Neuronal stem cell (in vitro differentiated cells): ENCODE measurements at regions not wholly inside any gene's neighbourhood (a gene's known extent, or its start where the extent isn't known, plus 50 kb on each side); places are given as distances from the start of the nearest gene placed in this dataset.

ENCODE experiments used
- DNase-seq: peaks from one replicate; pipeline ENCODE4 v3.0.0-alpha.2; 2013; ENCODE audit warnings: low spot score
- H2AFZ ChIP-seq: one replicate; pipeline ENCODE4 v1.6.1; 2013; ENCODE audit warnings: mild to moderate bottlenecking, low read length, inconsistent platforms
- H2AK5ac ChIP-seq: 2 replicates; pipeline ENCODE4 v1.6.1; 2013; ENCODE audit warnings: low read depth, mild to moderate bottlenecking, inconsistent platforms, low read length, moderate library complexity, mixed read lengths
- H2BK120ac ChIP-seq: 2 replicates; pipeline ENCODE4 v1.6.1; 2013; ENCODE audit warnings: low read depth, mild to moderate bottlenecking, inconsistent platforms, low read length, moderate library complexity, mixed read lengths
- H2BK12ac ChIP-seq: one replicate; pipeline ENCODE4 v1.6.1; 2013; ENCODE audit warnings: low read length, inconsistent platforms
- H2BK15ac ChIP-seq: 2 replicates; pipeline ENCODE4 v1.6.1; 2013; ENCODE audit warnings: mild to moderate bottlenecking, low read length, inconsistent platforms, mixed read lengths
- H2BK5ac ChIP-seq: one replicate; pipeline ENCODE4 v1.6.1; 2013; ENCODE audit warnings: inconsistent platforms, mild to moderate bottlenecking, low read length, moderate library complexity
- H3K14ac ChIP-seq: one replicate; pipeline ENCODE4 v1.6.1; 2013; ENCODE audit warnings: low read length, inconsistent platforms
- H3K18ac ChIP-seq: 2 replicates; pipeline ENCODE4 v1.6.1; 2013; ENCODE audit warnings: low read length, inconsistent platforms
- H3K23ac ChIP-seq: 2 replicates; pipeline ENCODE4 v1.6.1; 2013; ENCODE audit warnings: low read depth, mild to moderate bottlenecking, mixed read lengths, low read length, inconsistent platforms; ENCODE audit not compliant: poor library complexity
- H3K27ac ChIP-seq: replicated peaks from 3 replicates; pipeline ENCODE4 v1.5.1; 2013; ENCODE audit warnings: low read length, inconsistent platforms
- H3K27me3 ChIP-seq, 3 experiments: 2 replicates each; pipeline ENCODE4 v1.6.1; 2013; ENCODE audit warnings: low read length in 3 of 3, mild to moderate bottlenecking in 2 of 3, inconsistent platforms in 1 of 3, low read depth in 1 of 3, mixed read lengths in 1 of 3, moderate library complexity in 1 of 3; ENCODE audit not compliant: control insufficient read depth in 3 of 3, insufficient read depth in 3 of 3
- H3K36me3 ChIP-seq, 2 donors: replicated peaks in 1 of 2; 2 replicates each; pipeline ENCODE4 v1.6.1; 2013; ENCODE audit warnings: low read length in 2 of 2; ENCODE audit not compliant: control insufficient read depth in 2 of 2, insufficient read depth in 2 of 2
- H3K4ac ChIP-seq: 2 replicates; pipeline ENCODE4 v1.6.1; 2013; ENCODE audit warnings: inconsistent platforms, mild to moderate bottlenecking, low read length, moderate library complexity
- H3K4me1 ChIP-seq, 2 donors: 1 replicate in 1 of 2; 2 replicates in 1 of 2; pipeline ENCODE4 v1.6.1; 2013; ENCODE audit warnings: low read length in 2 of 2, low read depth in 1 of 2; ENCODE audit not compliant: control insufficient read depth in 2 of 2, insufficient read depth in 1 of 2
- H3K4me2 ChIP-seq: one replicate; pipeline ENCODE4 v1.6.1; 2013; ENCODE audit warnings: mild to moderate bottlenecking, low read length, inconsistent platforms; ENCODE audit not compliant: insufficient read depth, poor library complexity, severe bottlenecking
- H3K4me3 ChIP-seq, 2 donors: 2 replicates each; pipeline ENCODE4 v1.5.1; 2013; ENCODE audit warnings: low read length in 2 of 2, mild to moderate bottlenecking in 2 of 2, inconsistent platforms in 1 of 2, moderate library complexity in 1 of 2
- H3K79me1 ChIP-seq: one replicate; pipeline ENCODE4 v1.6.1; 2013; ENCODE audit warnings: low read depth, mild to moderate bottlenecking, inconsistent platforms, low read length, moderate library complexity
- H3K9ac ChIP-seq: one replicate; pipeline ENCODE4 v1.6.1; 2013; ENCODE audit warnings: mild to moderate bottlenecking, low read depth, low read length, inconsistent platforms; ENCODE audit not compliant: poor library complexity
- H3K9me3 ChIP-seq, 2 donors: replicated peaks in 1 of 2; 2 replicates each; pipeline versions ENCODE3 to v1.6.1; 2013; ENCODE audit warnings: low read length in 2 of 2, mild to moderate bottlenecking in 2 of 2, inconsistent platforms in 1 of 2, low read depth in 1 of 2, mixed read lengths in 1 of 2, moderate library complexity in 1 of 2; ENCODE audit not compliant: control insufficient read depth in 2 of 2, insufficient read depth in 1 of 2
- H4K8ac ChIP-seq: one replicate; pipeline ENCODE4 v1.6.1; 2013; ENCODE audit warnings: low read depth, mild to moderate bottlenecking, inconsistent platforms, low read length, moderate library complexity
- H4K91ac ChIP-seq: one replicate; pipeline ENCODE4 v1.6.1; 2013; ENCODE audit warnings: low read length, low read depth, mild to moderate bottlenecking, inconsistent platforms; ENCODE audit not compliant: poor library complexity
- WGBS, 2 donors: extraction: QIAGEN DNeasy Blood & Tissue Kit; methylation state at CpG; one replicate each; pipeline ENCODE4 v1.1.7; 2013; ENCODE audit warnings: missing lambda C conversion rate in 2 of 2, mixed read lengths in 1 of 2; ENCODE audit not compliant: insufficient read length in 2 of 2, insufficient replicate concordance in 1 of 2; ENCODE audit errors: extremely low coverage in 2 of 2; 5-methylcytosine and 5-hydroxymethylcytosine counted together

- Histone ChIP-seq H3K4ac (no peak overlapping the region), H2BK12ac (no peak overlapping the region), H2AFZ (no peak overlapping the region), H2BK120ac (no peak overlapping the region), H4K8ac (no peak overlapping the region), H3K18ac (no peak overlapping the region), H3K4me1 (peaks cover 0 to 6% of the 10 kb centered on the region in 2 donors), H4K91ac (no peak overlapping the region), H3K23ac (no peak overlapping the region), H2BK15ac (no peak overlapping the region), H3K79me1 (no peaks in the 10 kb centered on the region), H2BK5ac (no peak overlapping the region), H3K4me2 (no peak overlapping the region), H3K4me3 (no peak overlapping the region), H3K27me3 (peaks cover 0 to 2% (median 0%) of the 10 kb centered on the region in 3 experiments), H3K9me3 (no peaks in the 10 kb centered on the region), H2AK5ac (no peak overlapping the region), H3K27ac (no peak overlapping the region), H3K36me3 (no peaks in the 10 kb centered on the region), H3K14ac (peak overlapping the region; percentile 60), H3K9ac (no peak overlapping the region)
- no CpG with 5 or more reads among the region's 5 CpGs for WGBS, 2 donors
- DNase-seq = no peak
These were observed 299.3 kb upstream of the N4BP1 start for GRCh38 chr16:48909231-48909630.

- no peak overlapping the region for H2BK5ac ChIP-seq
- no peak overlapping the region for H4K8ac ChIP-seq
- H3K4me3 ChIP-seq = peak overlapping the region in 1 of 2 donors; percentile 42
- no peaks in the 10 kb centered on the region for H3K9me3 ChIP-seq
- H2AK5ac ChIP-seq = no peak overlapping the region
- H3K36me3 ChIP-seq = no peaks in the 10 kb centered on the region
- H3K27ac ChIP-seq = no peak overlapping the region
- H3K27me3 ChIP-seq = peaks cover 0 to 6% (median 0%) of the 10 kb centered on the region in 3 experiments
- H3K23ac ChIP-seq = no peak overlapping the region
- no peak overlapping the region for H2BK12ac ChIP-seq
- no peak overlapping the region for H2BK15ac ChIP-seq
- no peak overlapping the region for H3K4ac ChIP-seq
- H3K14ac ChIP-seq = no peak overlapping the region
- H3K9ac ChIP-seq = no peak overlapping the region
- H3K4me1 ChIP-seq = peaks cover 0 to 8% of the 10 kb centered on the region in 2 donors
- H2BK120ac ChIP-seq = no peak overlapping the region
- H3K18ac ChIP-seq = no peak overlapping the region
- no peaks in the 10 kb centered on the region for H3K79me1 ChIP-seq
- DNase-seq = no peak
- no peak overlapping the region for H2AFZ ChIP-seq
- no peak overlapping the region for H4K91ac ChIP-seq
- no CpG with 5 or more reads among the region's 10 CpGs for WGBS, 2 donors
- no peak overlapping the region for H3K4me2 ChIP-seq
These were observed 298.1 kb upstream of the N4BP1 start for GRCh38 chr16:48907906-48908634.

GRCh38 chr16:48905632-48906505 is 295.9 kb upstream of the N4BP1 start:
- no peak overlapping the region for H3K9ac ChIP-seq
- H3K4me3 ChIP-seq = no peak overlapping the region
- peaks cover 0 to 10% of the 10 kb centered on the region in 2 donors for H3K4me1 ChIP-seq
- H2AK5ac ChIP-seq = no peak overlapping the region
- no peak overlapping the region for H2AFZ ChIP-seq
- H4K91ac ChIP-seq = no peak overlapping the region
- H3K27ac ChIP-seq = no peak overlapping the region
- H3K4me2 ChIP-seq = no peak overlapping the region
- H3K18ac ChIP-seq = no peak overlapping the region
- H2BK5ac ChIP-seq = no peak overlapping the region
- DNase-seq = peak; percentile 35
- no peak overlapping the region for H2BK15ac ChIP-seq
- no peaks in the 10 kb centered on the region for H3K79me1 ChIP-seq
- no CpG with 5 or more reads among the region's 22 CpGs for WGBS, 2 donors
- H3K14ac ChIP-seq = no peak overlapping the region
- no peaks in the 10 kb centered on the region for H3K36me3 ChIP-seq
- H3K9me3 ChIP-seq = no peaks in the 10 kb centered on the region
- H3K4ac ChIP-seq = no peak overlapping the region
- no peak overlapping the region for H2BK120ac ChIP-seq
- H4K8ac ChIP-seq = no peak overlapping the region
- no peak overlapping the region for H3K23ac ChIP-seq
- no peak overlapping the region for H2BK12ac ChIP-seq
- peaks cover 0 to 10% (median 0%) of the 10 kb centered on the region in 3 experiments for H3K27me3 ChIP-seq

GRCh38 chr16:48904333-48904732 is 294.4 kb upstream of the N4BP1 start:
- DNase-seq = no peak
- Histone ChIP-seq H3K9me3 (no peaks in the 10 kb centered on the region), H3K27ac (no peak overlapping the region), H2BK120ac (no peak overlapping the region), H3K4me1 (peaks cover 0 to 10% of the 10 kb centered on the region in 2 donors), H3K9ac (no peak overlapping the region), H2AFZ (no peak overlapping the region), H3K23ac (no peak overlapping the region), H3K4me2 (no peak overlapping the region), H2AK5ac (no peak overlapping the region), H2BK12ac (no peak overlapping the region), H4K8ac (no peak overlapping the region), H4K91ac (no peak overlapping the region), H3K36me3 (no peaks in the 10 kb centered on the region), H3K14ac (no peak overlapping the region), H2BK15ac (no peak overlapping the region), H3K4me3 (no peak overlapping the region), H3K79me1 (no peaks in the 10 kb centered on the region), H3K18ac (no peak overlapping the region), H2BK5ac (no peak overlapping the region), H3K27me3 (peaks cover 0 to 10% (median 0%) of the 10 kb centered on the region in 3 experiments), H3K4ac (no peak overlapping the region)
- 100% methylated on average over 1 of the region's 5 CpGs for WGBS, 2 donors
